Colonic mucosa (tissue), 4 donors: ENCODE measurements at regions not wholly inside any gene's neighbourhood (a gene's known extent, or its start where the extent isn't known, plus 50 kb on each side); places are given as distances from the start of the nearest gene placed in this dataset.

Experiments
- DNase-seq: peaks from one replicate; pipeline ENCODE4 v3.0.0-alpha.2; 2020
- H3K27ac ChIP-seq: fragments of 200-600 bp; one replicate; pipeline ENCODE4 v1.8.0; 2021
- H3K27me3 ChIP-seq: fragments of 200-600 bp; one replicate; pipeline ENCODE4 v1.8.0; 2021
- H3K36me3 ChIP-seq: fragments of 200-600 bp; one replicate; pipeline ENCODE4 v1.8.0; 2021
- H3K4me1 ChIP-seq: fragments of 200-600 bp; one replicate; pipeline ENCODE4 v1.8.0; 2021; ENCODE audit warnings: mild to moderate bottlenecking
- H3K4me3 ChIP-seq: fragments of 200-600 bp; one replicate; pipeline ENCODE4 v1.8.0; 2021
- H3K9ac ChIP-seq, 2 donors: one replicate each; pipeline ENCODE4 v1.7.0; 2013; ENCODE audit warnings: control low read depth in 2 of 2, low read depth in 2 of 2, low read length in 2 of 2
- H3K9me3 ChIP-seq: fragments of 200-600 bp; one replicate; pipeline ENCODE4 v1.8.0; 2021
- intact Hi-C: fragments of 100-400 bp; cut with DNase I; formaldehyde crosslinking; loops from one replicate; pipeline ENCODE4 v1.14.1; 2022
- TF ChIP-seq, protein P1 (sequence below): fragments of 200-600 bp; IDR thresholded peaks from one replicate; pipeline ENCODE4 v1.8.0; 2022; ENCODE audit warnings: antibody characterized with exemption, mild to moderate bottlenecking
- donor health status: healthy.
- donor health status: DM: no; HTN: no; CAD: no.
- donor health status: DM: no; HTN: no; CAD: no.

DNA sequence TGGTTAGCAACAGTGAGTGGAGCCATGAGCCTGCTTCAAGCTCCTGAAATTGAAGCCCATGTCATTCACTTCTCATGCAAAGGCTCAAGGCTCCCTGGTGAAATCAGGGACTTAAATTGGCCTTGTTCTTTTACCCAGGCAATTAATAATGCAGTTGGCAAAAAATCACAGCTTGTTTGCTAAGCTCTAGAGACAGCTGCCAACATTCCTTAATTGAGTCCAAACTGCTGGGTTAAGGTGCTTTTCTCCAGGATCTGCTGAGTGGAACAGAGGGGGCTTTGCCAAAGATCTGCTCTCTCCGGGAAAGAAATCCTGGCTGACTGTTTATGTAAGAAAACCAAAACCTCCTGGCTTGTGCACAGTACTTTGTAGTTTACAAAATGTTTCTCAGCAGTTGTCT, 257.6 kb upstream of the GHITM start:
- Histone ChIP-seq H3K27ac (no peak overlapping the region), H3K36me3 (no peaks in the 10 kb centered on the region), H3K9ac (no peak overlapping the region), H3K9me3 (no peaks in the 10 kb centered on the region), H3K4me1 (no peaks in the 10 kb centered on the region), H3K4me3 (no peak overlapping the region), H3K27me3 (no peaks in the 10 kb centered on the region)
- DNase-seq = no peak
- intact Hi-C loops = no loop called here
- TF ChIP-seq, protein P1, sequence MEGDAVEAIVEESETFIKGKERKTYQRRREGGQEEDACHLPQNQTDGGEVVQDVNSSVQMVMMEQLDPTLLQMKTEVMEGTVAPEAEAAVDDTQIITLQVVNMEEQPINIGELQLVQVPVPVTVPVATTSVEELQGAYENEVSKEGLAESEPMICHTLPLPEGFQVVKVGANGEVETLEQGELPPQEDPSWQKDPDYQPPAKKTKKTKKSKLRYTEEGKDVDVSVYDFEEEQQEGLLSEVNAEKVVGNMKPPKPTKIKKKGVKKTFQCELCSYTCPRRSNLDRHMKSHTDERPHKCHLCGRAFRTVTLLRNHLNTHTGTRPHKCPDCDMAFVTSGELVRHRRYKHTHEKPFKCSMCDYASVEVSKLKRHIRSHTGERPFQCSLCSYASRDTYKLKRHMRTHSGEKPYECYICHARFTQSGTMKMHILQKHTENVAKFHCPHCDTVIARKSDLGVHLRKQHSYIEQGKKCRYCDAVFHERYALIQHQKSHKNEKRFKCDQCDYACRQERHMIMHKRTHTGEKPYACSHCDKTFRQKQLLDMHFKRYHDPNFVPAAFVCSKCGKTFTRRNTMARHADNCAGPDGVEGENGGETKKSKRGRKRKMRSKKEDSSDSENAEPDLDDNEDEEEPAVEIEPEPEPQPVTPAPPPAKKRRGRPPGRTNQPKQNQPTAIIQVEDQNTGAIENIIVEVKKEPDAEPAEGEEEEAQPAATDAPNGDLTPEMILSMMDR = no peak

GRCh38 chr10:83886871-83887270, 252.4 kb upstream of the GHITM start:
- Histone ChIP-seq H3K9me3 (no peaks in the 10 kb centered on the region), H3K27me3 (no peaks in the 10 kb centered on the region), H3K27ac (no peak overlapping the region), H3K4me3 (no peak overlapping the region), H3K9ac (no peak overlapping the region), H3K4me1 (no peaks in the 10 kb centered on the region), H3K36me3 (no peaks in the 10 kb centered on the region)
- intact Hi-C loops = no loop called here
- no peak for DNase-seq
- TF ChIP-seq, protein P1 = no peak

DNA sequence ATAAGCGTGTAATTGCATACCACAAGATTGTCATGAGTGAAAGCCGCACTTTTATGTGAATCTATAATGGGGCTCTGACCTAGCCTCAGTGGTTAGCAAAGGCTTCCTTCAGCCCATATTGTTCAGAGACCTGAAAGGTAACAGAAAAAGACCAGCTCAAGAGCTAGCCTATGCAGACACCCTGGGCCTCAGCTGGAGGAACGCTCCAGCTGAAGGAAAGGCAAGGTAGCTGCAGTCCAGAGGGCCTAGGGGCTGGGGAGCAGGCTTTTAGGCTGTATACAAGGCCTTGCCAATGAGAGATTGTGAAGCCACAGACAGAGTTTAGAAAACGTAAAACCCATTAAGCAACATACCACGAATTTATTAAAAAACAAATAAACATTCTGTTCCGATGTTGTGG, 246.6 kb upstream of the GHITM start:
- no peaks in the 10 kb centered on the region for H3K4me1 ChIP-seq
- H3K27me3 ChIP-seq = no peaks in the 10 kb centered on the region
- H3K36me3 ChIP-seq = no peaks in the 10 kb centered on the region
- intact Hi-C loops = no loop called here
- H3K9ac ChIP-seq = no peak overlapping the region
- H3K27ac ChIP-seq = no peak overlapping the region
- H3K4me3 ChIP-seq = no peak overlapping the region
- H3K9me3 ChIP-seq = no peaks in the 10 kb centered on the region
- no peak for DNase-seq
- TF ChIP-seq, protein P1 = no peak

- TF ChIP-seq, protein P1 = no peak
- no peak overlapping the region for H3K9ac ChIP-seq
- H3K9me3 ChIP-seq = no peaks in the 10 kb centered on the region
- no peak for DNase-seq
- H3K4me3 ChIP-seq = no peak overlapping the region
- no peaks in the 10 kb centered on the region for H3K27me3 ChIP-seq
- H3K4me1 ChIP-seq = no peaks in the 10 kb centered on the region
- intact Hi-C loops = no loop called here
- no peaks in the 10 kb centered on the region for H3K36me3 ChIP-seq
- H3K27ac ChIP-seq = no peak overlapping the region
These were observed 243.1 kb upstream of the GHITM start for GRCh38 chr10:83896219-83896618.

DNA sequence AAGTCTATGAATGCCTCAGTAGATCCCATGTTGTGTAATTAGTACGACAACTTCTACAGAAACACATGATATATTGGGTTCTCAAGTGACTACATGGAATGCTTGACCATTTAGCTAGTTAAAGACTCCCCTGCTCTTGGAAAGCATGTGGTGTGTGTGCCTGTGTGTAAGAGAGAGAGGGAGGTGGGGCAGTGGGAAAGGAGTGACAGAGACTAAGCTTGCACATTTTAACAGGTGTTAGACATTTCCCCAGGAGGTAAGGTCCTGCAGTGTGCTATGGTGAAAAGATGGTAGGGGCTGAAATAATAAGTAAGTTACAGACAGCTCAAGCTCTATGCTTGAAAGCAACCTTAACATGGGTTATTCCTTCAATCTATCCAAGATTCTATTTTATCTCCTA, 241.7 kb upstream of the GHITM start:
- H3K9ac ChIP-seq = no peak overlapping the region
- TF ChIP-seq, protein P1 = no peak
- H3K9me3 ChIP-seq = no peaks in the 10 kb centered on the region
- DNase-seq = no peak
- intact Hi-C loops = no loop called here
- no peaks in the 10 kb centered on the region for H3K36me3 ChIP-seq
- H3K4me1 ChIP-seq = no peaks in the 10 kb centered on the region
- H3K27ac ChIP-seq = no peak overlapping the region
- H3K27me3 ChIP-seq = no peaks in the 10 kb centered on the region
- no peak overlapping the region for H3K4me3 ChIP-seq

- Histone ChIP-seq H3K27me3 (no peaks in the 10 kb centered on the region), H3K4me1 (no peaks in the 10 kb centered on the region), H3K27ac (no peak overlapping the region), H3K9me3 (no peaks in the 10 kb centered on the region), H3K36me3 (no peaks in the 10 kb centered on the region), H3K4me3 (no peak overlapping the region), H3K9ac (no peak overlapping the region)
- intact Hi-C loops = no loop called here
- TF ChIP-seq, protein P1 = no peak
- no peak for DNase-seq
These were observed 230.8 kb upstream of the GHITM start for GRCh38 chr10:83908506-83908905.
